ENCODE measurements at regions not wholly inside any gene's neighbourhood (a gene's known extent, or its start where the extent isn't known, plus 50 kb on each side); places are given as distances from the start of the nearest gene placed in this dataset.
"Not testable (repeated sequence)": the region's sequence is repeated elsewhere in the genome, so short reads cannot be mapped to it uniquely, and the experiment has no call there.

- H3K27me3 Mint-ChIP-seq: no peaks in the 10 kb centered on the region
- H3K4me3 Mint-ChIP-seq: no peak overlapping the region
- H3K27ac Mint-ChIP-seq: no peak overlapping the region
Measured at GRCh38 chr20:40952136-40952535, 76.5 kb upstream of the TOP1 start.

DNA sequence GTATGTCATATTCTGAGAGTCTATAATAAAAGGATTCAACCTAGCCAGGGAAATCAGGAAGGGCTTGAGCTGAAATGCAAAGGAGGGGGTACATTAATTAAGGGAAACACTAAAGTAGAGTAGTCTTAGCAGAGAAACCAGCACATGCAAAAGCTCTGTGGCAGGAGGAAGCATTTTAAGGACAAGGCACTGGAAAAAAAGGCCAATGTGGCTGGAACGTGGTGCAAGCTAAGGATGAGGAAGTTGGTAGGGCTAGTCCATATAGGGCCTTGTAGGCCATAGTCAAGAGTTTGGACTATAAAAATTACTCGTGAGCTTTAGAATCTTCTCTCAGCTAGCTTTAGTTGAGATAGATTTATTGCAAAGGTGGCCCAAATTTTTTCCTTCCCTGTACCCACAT lies 75.2 kb upstream of the TOP1 start:
- Mint-ChIP-seq H3K4me1 (no peaks in the 10 kb centered on the region), H3K27me3 (no peaks in the 10 kb centered on the region), H3K36me3 (no peaks in the 10 kb centered on the region), H3K27ac (no peak overlapping the region), H3K9me3 (no peaks in the 10 kb centered on the region), H3K4me3 (no peak overlapping the region)
- no peak for DNase-seq

More at GRCh38 chr20:40952136-40952535, 76.5 kb upstream of the TOP1 start:
- H3K4me1 Mint-ChIP-seq: no peaks in the 10 kb centered on the region
- no peak for DNase-seq
- no peaks in the 10 kb centered on the region for H3K36me3 Mint-ChIP-seq
- H3K9me3 Mint-ChIP-seq: no peaks in the 10 kb centered on the region

GRCh38 chr20:40953856-40954255 lies 74.8 kb upstream of the TOP1 start:
- H3K27ac Mint-ChIP-seq: no peak overlapping the region
- no peak overlapping the region for H3K4me3 Mint-ChIP-seq
- H3K27me3 Mint-ChIP-seq: no peaks in the 10 kb centered on the region
- no peaks in the 10 kb centered on the region for H3K4me1 Mint-ChIP-seq
- no peak for DNase-seq
- H3K9me3 Mint-ChIP-seq: no peaks in the 10 kb centered on the region
- no peaks in the 10 kb centered on the region for H3K36me3 Mint-ChIP-seq

GRCh38 chr20:40954521-40955165 lies 74.0 kb upstream of the TOP1 start:
- Mint-ChIP-seq H3K4me3 (no peak overlapping the region), H3K9me3 (no peaks in the 10 kb centered on the region), H3K4me1 (no peaks in the 10 kb centered on the region), H3K27me3 (no peaks in the 10 kb centered on the region), H3K27ac (no peak overlapping the region), H3K36me3 (no peaks in the 10 kb centered on the region)
- DNase-seq: no peak

DNA sequence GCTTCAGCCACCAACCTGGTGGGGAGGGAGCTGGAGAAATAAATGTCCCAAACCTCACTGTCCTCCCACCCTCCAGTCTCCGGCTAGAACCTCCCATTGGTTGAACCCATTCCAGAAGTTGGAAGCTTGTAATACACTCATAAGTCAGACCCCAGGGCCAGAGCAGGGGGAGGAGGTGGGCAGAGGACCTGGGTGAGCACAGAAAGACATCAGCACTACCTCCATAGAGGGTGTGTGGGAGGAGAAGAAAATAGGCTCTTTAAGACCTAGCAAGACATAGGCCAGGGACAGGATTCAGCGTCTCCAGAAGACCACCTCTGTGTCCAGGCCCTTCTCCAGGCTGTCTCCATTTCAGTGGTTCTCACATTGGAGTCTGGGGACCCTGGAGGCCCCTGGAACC lies 73.3 kb upstream of the TOP1 start:
- Mint-ChIP-seq H3K9me3 (no peaks in the 10 kb centered on the region), H3K36me3 (no peaks in the 10 kb centered on the region), H3K27me3 (no peaks in the 10 kb centered on the region), H3K4me3 (no peak overlapping the region), H3K4me1 (no peaks in the 10 kb centered on the region), H3K27ac (no peak overlapping the region)
- no peak for DNase-seq

- not testable (repeated sequence) for DNase-seq, H3K27me3 Mint-ChIP-seq, H3K9me3 Mint-ChIP-seq, H3K4me1 Mint-ChIP-seq, H3K36me3 Mint-ChIP-seq, H3K27ac Mint-ChIP-seq, H3K4me3 Mint-ChIP-seq
Measured at GRCh38 chr20:40955826-40956225, 72.8 kb upstream of the TOP1 start.

GRCh38 chr20:40956542-40957264 lies 71.9 kb upstream of the TOP1 start:
- peaks cover 3% of the 10 kb centered on the region for H3K4me1 Mint-ChIP-seq
- H3K36me3 Mint-ChIP-seq: no peaks in the 10 kb centered on the region
- no peaks in the 10 kb centered on the region for H3K9me3 Mint-ChIP-seq
- DNase-seq: no peak
- no peaks in the 10 kb centered on the region for H3K27me3 Mint-ChIP-seq
- H3K27ac Mint-ChIP-seq: no peak overlapping the region
- H3K4me3 Mint-ChIP-seq: no peak overlapping the region

DNA sequence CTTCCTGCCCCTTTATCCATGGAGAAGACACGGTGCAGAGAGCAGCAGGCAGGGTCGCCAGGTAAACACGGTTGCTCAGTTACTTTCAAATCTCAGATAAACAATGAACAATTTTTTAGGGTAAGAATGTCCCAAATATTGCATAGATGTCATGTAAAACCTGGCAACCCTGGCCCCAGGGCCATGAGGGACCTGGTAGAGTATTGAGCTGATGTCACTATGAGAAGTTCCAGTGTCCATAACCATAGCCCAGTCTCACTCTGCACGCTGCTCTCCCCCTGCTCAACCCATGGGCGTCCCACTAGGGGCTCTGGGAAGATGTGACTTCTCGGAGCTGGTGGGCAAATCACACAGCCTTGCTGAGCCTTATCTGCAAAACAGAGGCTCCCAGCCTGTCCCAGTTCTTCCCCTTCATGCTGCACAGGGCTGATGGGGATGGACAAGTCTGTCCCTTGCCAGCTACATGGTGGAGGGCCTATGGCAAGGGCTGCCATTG lies 71.3 kb upstream of the TOP1 start:
- DNase-seq: no peak
- Mint-ChIP-seq H3K4me3 (no peak overlapping the region), H3K4me1 (peaks cover 9% of the 10 kb centered on the region), H3K27ac (no peak overlapping the region), H3K27me3 (no peaks in the 10 kb centered on the region), H3K36me3 (no peaks in the 10 kb centered on the region), H3K9me3 (no peaks in the 10 kb centered on the region)

DNA sequence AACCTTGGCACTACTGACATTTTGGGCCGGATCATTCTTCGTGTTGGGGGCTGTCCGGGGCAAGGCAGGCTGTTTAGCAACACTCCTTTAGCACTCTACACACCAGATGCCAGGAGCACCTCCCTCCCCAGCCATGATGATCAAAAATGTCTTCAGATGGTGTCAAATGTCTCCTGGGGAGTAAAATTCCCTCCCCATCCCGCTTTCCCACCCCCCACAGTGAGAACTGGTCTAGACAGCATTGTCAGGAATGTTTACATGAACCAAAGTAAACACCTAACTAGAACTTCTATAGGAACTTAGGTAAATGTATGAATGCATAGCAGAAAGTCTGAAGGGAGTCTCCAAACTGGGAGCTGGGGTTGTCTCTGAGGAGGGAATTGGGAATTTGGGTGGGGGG lies 70.0 kb upstream of the TOP1 start:
- H3K9me3 Mint-ChIP-seq: no peaks in the 10 kb centered on the region
- H3K36me3 Mint-ChIP-seq: no peaks in the 10 kb centered on the region
- H3K4me1 Mint-ChIP-seq: peaks cover 9% of the 10 kb centered on the region
- H3K4me3 Mint-ChIP-seq: no peak overlapping the region
- no peak for DNase-seq
- no peak overlapping the region for H3K27ac Mint-ChIP-seq
- no peaks in the 10 kb centered on the region for H3K27me3 Mint-ChIP-seq

DNA sequence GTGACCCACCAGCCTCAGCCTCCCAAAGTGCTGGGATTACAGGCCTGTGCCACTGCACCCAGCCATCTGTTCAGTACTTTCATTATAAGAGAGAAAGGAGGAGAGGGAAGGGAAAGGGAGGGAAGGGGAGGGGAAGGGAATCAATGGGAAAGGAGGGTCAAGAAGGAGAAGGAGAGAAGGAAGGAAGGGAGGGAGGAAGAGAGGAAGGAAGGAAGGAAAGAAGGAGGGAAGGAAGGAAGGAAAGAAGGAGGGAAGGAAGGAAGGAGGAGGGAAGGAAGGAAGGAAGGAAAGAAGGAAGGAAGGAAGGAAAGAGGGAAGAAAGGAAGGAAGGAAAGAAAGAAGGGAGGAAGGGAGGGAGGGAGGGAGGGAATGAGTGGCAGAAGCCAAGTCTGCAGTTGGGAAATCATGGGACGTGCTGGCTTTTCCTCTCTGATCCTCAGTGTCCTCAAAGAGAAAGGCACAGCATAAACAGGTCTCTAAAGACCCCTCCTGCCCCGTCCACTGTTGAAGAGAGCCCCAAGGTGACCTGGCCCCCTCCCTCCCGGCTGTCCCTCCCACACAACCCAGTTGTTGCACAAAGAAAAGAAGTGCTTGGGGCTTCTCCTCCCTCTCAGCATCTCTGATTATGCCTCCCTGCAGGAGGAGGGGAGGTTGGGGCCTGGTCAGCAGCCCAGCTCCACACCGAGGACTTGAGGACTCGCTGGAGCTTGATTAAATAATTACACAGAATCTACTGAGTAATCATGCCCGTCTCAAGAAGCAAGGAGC lies 69.1 kb upstream of the TOP1 start:
- H3K4me3 Mint-ChIP-seq: no peak overlapping the region
- H3K36me3 Mint-ChIP-seq: no peaks in the 10 kb centered on the region
- no peak for DNase-seq
- H3K4me1 Mint-ChIP-seq: peaks cover 9% of the 10 kb centered on the region
- H3K9me3 Mint-ChIP-seq: no peaks in the 10 kb centered on the region
- no peak overlapping the region for H3K27ac Mint-ChIP-seq
- H3K27me3 Mint-ChIP-seq: no peaks in the 10 kb centered on the region

DNA sequence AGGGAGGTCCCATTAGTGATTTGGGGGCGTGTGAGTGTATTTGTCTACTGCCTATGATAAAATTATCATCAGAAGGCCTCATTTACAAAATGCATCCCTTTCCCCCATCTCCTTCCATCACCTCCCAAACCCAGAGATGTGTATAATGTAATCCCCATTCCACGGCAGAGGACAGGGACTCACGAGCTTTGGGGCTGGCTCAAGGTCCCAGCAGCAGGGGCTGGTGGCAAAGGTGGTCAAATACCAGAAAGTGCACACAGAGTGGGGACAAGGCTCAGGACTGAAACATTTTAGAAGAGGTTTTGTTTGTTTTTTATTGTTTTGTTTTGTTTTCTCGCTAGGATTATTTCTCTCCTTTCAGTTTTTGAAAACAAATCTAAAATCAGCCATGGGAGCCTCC lies 68.5 kb upstream of the TOP1 start:
- no peaks in the 10 kb centered on the region for H3K27me3 Mint-ChIP-seq
- H3K9me3 Mint-ChIP-seq: no peaks in the 10 kb centered on the region
- peaks cover 9% of the 10 kb centered on the region for H3K4me1 Mint-ChIP-seq
- H3K27ac Mint-ChIP-seq: no peak overlapping the region
- no peak overlapping the region for H3K4me3 Mint-ChIP-seq
- H3K36me3 Mint-ChIP-seq: no peaks in the 10 kb centered on the region
- DNase-seq: no peak

- no peaks in the 10 kb centered on the region for H3K27me3 Mint-ChIP-seq
- no peak overlapping the region for H3K4me3 Mint-ChIP-seq
- no peaks in the 10 kb centered on the region for H3K9me3 Mint-ChIP-seq
- no peak for DNase-seq
- H3K27ac Mint-ChIP-seq: no peak overlapping the region
- peaks cover 9% of the 10 kb centered on the region for H3K4me1 Mint-ChIP-seq
- H3K36me3 Mint-ChIP-seq: no peaks in the 10 kb centered on the region
Measured at GRCh38 chr20:40960521-40960956, 68.1 kb upstream of the TOP1 start.

DNA sequence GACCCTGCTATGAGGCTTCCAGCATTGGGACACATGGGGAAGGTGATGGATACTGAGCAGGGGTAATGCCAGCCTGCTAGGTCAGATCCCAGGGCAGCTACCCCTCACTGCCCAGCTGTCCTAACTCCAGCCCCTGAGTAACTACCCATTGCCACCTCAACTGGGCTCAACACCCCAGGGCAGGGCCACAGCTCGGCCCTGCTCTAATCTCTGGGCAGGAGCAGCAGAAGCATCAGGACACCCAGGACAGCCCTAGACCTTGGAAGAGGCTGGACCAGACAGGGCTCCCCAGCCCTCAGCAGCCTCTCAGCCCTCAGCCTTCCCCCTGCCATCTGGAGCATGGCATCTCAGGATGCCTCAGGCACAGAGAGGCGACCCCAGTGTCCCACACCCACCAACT lies 67.4 kb upstream of the TOP1 start:
- Mint-ChIP-seq H3K36me3 (no peaks in the 10 kb centered on the region), H3K9me3 (no peaks in the 10 kb centered on the region), H3K4me3 (no peak overlapping the region), H3K27me3 (no peaks in the 10 kb centered on the region), H3K27ac (no peak overlapping the region), H3K4me1 (peaks cover 9% of the 10 kb centered on the region)
- DNase-seq: no peak

DNA sequence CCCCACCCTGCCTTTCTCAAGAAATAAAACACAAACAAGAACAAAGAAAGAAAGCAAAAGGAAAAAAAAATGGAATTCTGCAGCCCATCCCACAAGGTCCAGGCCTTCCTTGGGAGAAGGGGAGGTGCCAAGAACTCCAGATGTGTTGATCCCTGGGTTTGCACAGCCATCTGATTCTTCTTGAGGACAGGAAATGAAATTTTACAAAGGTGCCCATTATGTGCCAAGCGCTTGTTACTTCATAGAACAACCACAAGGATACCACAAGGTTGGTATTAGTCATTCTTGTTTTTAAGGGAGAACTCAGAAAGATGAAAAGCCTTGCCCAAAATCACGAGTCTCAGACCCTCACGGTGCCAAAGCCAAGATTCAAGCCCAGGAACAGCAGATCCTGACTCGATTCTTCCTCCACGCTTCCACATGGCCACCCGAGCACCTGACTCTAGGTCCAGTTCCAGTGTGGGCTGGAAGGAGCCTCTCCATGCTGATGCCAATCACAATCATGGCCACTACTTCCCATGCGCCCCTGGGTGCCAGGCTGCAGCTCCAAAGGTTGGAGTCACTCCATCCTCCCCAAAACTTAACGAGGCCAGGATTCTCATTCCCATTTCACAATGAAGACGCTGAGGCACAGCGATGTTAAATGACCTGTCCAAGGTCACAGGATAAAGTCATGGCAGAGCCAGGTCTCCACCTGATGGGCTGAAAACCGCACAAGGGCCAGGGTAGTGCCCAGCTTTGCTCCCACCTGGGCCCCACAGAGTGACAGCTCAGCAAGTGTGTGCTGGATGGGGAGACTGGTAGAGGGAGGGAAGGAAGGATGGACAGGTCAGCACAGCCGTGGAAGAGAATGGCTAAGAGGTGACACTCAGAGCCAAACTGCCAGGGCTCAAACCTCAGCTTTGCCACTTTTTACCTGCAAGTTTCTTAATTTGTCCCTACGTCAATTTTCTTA lies 66.7 kb upstream of the TOP1 start:
- H3K4me1 Mint-ChIP-seq: peaks cover 9% of the 10 kb centered on the region

More for the DNA sequence above, 66.7 kb upstream of the TOP1 start:
- Mint-ChIP-seq H3K36me3 (no peaks in the 10 kb centered on the region), H3K27me3 (no peaks in the 10 kb centered on the region), H3K27ac (no peak overlapping the region), H3K9me3 (no peaks in the 10 kb centered on the region), H3K4me3 (no peak overlapping the region)
- no peak for DNase-seq

All from activated naive CD8-positive, alpha-beta T cell treated with anti-CD3 and anti-CD28 coated beads for 36 hours (primary cell).